PC-9 (cell line): ENCODE measurements at regions not wholly inside any gene's neighbourhood (a gene's known extent, or its start where the extent isn't known, plus 50 kb on each side); places are given as distances from the start of the nearest gene placed in this dataset.

ENCODE experiments used
- BruUV-seq: library from RNA; stranded (reverse); fragments of 400-500 nt; replicated peaks from 2 replicates; lab custom pipeline; 2021; lab: Mats Ljungman, UMichigan
- CTCF ChIA-PET: fragments of 300-600 bp; sonication (Branson Sonifier 250); formaldehyde crosslinking; loops from one replicate; lab custom pipeline; 2022; ENCODE audit warnings: antibody characterized with exemption; lab: Charles Lee
- POLR2A ChIA-PET: fragments of 300-600 bp; sonication (Branson Sonifier 250); formaldehyde crosslinking; loops from one replicate; lab custom pipeline; 2022; ENCODE audit warnings: antibody characterized with exemption; ENCODE audit not compliant: unreplicated experiment; lab: Charles Lee
- DNase-seq, 2 experiments: peaks; one replicate each; pipeline versions ENCODE4 v3.0.0 to v3.0.0-alpha.2; 2015 to 2022; ENCODE audit warnings: mixed read lengths in 1 of 2
- H2AFZ ChIP-seq: fragments of 200-600 bp; sonication (generic); 2 replicates; pipeline ENCODE4 v1.8.1; 2017; ENCODE audit warnings: antibody characterized with exemption
- H3F3A ChIP-seq: fragments of 200-600 bp; sonication (generic); 2 replicates; pipeline ENCODE4 v1.8.1; 2017; ENCODE audit warnings: antibody characterized with exemption, mild to moderate bottlenecking, low read depth; ENCODE audit not compliant: insufficient read depth
- H3K27ac ChIP-seq: fragments of 200-600 bp; sonication (generic); 2 replicates; pipeline ENCODE4 v1.6.1; 2016; ENCODE audit warnings: mixed run types
- H3K27me3 ChIP-seq: fragments of 200-600 bp; sonication (generic); 2 replicates; pipeline ENCODE4 v1.6.1; 2016; ENCODE audit warnings: low read depth, mixed run types; ENCODE audit not compliant: insufficient read depth
- H3K36me3 ChIP-seq: fragments of 200-600 bp; sonication (generic); 2 replicates; pipeline ENCODE4 v1.6.1; 2016; ENCODE audit warnings: low read depth, mixed run types
- H3K4me1 ChIP-seq: fragments of 200-600 bp; sonication (generic); replicated peaks from 2 replicates; pipeline ENCODE4 v1.6.1; 2016; ENCODE audit warnings: mixed run types; ENCODE audit not compliant: insufficient read depth
- H3K4me2 ChIP-seq: fragments of 200-600 bp; sonication (generic); 2 replicates; pipeline ENCODE4 v1.6.1; 2017; ENCODE audit warnings: mixed run types
- H3K4me3 ChIP-seq: fragments of 200-600 bp; sonication (generic); 2 replicates; pipeline ENCODE4 v1.6.1; 2016; ENCODE audit warnings: mixed run types
- H3K79me2 ChIP-seq: fragments of 200-600 bp; sonication (generic); 2 replicates; pipeline ENCODE4 v1.6.1; 2017; ENCODE audit warnings: low read depth, mixed run types
- H3K9me2 ChIP-seq: fragments of 200-600 bp; sonication (generic); 2 replicates; pipeline ENCODE4 v1.8.1; 2017; ENCODE audit warnings: mild to moderate bottlenecking; ENCODE audit not compliant: insufficient read depth
- H3K9me3 ChIP-seq: fragments of 200-600 bp; sonication (generic); 2 replicates; pipeline ENCODE4 v1.8.1; 2016; ENCODE audit warnings: low read depth; ENCODE audit not compliant: insufficient read depth
- H4K20me1 ChIP-seq: fragments of 200-600 bp; sonication (generic); 2 replicates; pipeline ENCODE4 v1.8.1; 2017; ENCODE audit not compliant: insufficient read depth
- CTCF ChIP-seq: fragments of 200-600 bp; sonication (generic); conservative IDR thresholded peaks from 2 replicates; pipeline ENCODE4 v1.6.1; 2017; ENCODE audit warnings: mixed run types, antibody characterized with exemption, mild to moderate bottlenecking, moderate library complexity
- EZH2 ChIP-seq: fragments of 200-600 bp; sonication (generic); IDR thresholded peaks from 2 replicates; pipeline ENCODE4 v1.8.0; 2017; ENCODE audit warnings: antibody characterized with exemption, low read depth
- intact Hi-C: fragments of 100-400 bp; cut with micrococcal nuclease; formaldehyde crosslinking; loops from one replicate; pipeline ENCODE4 v1.10.0; 2022; ENCODE audit not compliant: unreplicated experiment

GRCh38 chr12:113722747-113723146 lies 243.4 kb downstream of the RBM19 start:
- Histone ChIP-seq H3K27me3 (no peaks in the 10 kb centered on the region), H3K27ac (no peak overlapping the region), H3K4me3 (no peak overlapping the region), H3K79me2 (no peaks in the 10 kb centered on the region), H3K4me1 (peaks cover 13% of the 10 kb centered on the region), H4K20me1 (no peaks in the 10 kb centered on the region), H3K4me2 (no peak overlapping the region), H3K9me2 (no peaks in the 10 kb centered on the region), H2AFZ (no peak overlapping the region), H3K9me3 (no peaks in the 10 kb centered on the region), H3K36me3 (no peaks in the 10 kb centered on the region), H3F3A (peaks cover 7% of the 10 kb centered on the region; the same call in 1 of the 2 replicates)
- BruUV-seq, result no TSS peak
- CTCF ChIA-PET, result interaction anchor here (0.7 kb wide), 1 partner anchor 724 kb away, joined by 4 read pairs; no protein-coding TSS in a partner anchor
- DNase-seq, result no peak
- POLR2A ChIA-PET, result no interaction called here
- intact Hi-C loops, result no loop called here
- no peak for TF ChIP-seq EZH2
- TF ChIP-seq CTCF, result no peak

GRCh38 chr12:113720629-113721028 lies 245.5 kb downstream of the RBM19 start:
- ChIA-PET CTCF (no interaction called here), POLR2A (no interaction called here)
- Histone ChIP-seq H3K27me3 (no peaks in the 10 kb centered on the region), H3K27ac (no peak overlapping the region), H3K4me3 (no peak overlapping the region), H3K9me2 (no peaks in the 10 kb centered on the region), H3K4me1 (no peaks in the 10 kb centered on the region), H3F3A (no peaks in the 10 kb centered on the region), H3K79me2 (no peaks in the 10 kb centered on the region), H3K4me2 (no peak overlapping the region), H4K20me1 (no peaks in the 10 kb centered on the region), H3K9me3 (no peaks in the 10 kb centered on the region), H3K36me3 (no peaks in the 10 kb centered on the region), H2AFZ (no peak overlapping the region)
- intact Hi-C loops, result no loop called here
- BruUV-seq, result no TSS peak
- no peak for DNase-seq
- TF ChIP-seq EZH2, result no peak
- TF ChIP-seq CTCF, result no peak

GRCh38 chr12:113719911-113720591 lies 246.1 kb downstream of the RBM19 start:
- H3K27ac ChIP-seq, result no peak overlapping the region
- BruUV-seq, result no TSS peak
- H3K27me3 ChIP-seq, result no peaks in the 10 kb centered on the region
- H4K20me1 ChIP-seq, result no peaks in the 10 kb centered on the region
- H3K4me3 ChIP-seq, result no peak overlapping the region
- no peak for DNase-seq
- H3K4me1 ChIP-seq, result no peaks in the 10 kb centered on the region
- POLR2A ChIA-PET, result no interaction called here
- intact Hi-C loops, result no loop called here
- no peaks in the 10 kb centered on the region for H3K36me3 ChIP-seq
- H3K79me2 ChIP-seq, result no peaks in the 10 kb centered on the region
- H2AFZ ChIP-seq, result no peak overlapping the region
- no peaks in the 10 kb centered on the region for H3F3A ChIP-seq
- no peaks in the 10 kb centered on the region for H3K9me2 ChIP-seq
- CTCF ChIA-PET, result no interaction called here
- TF ChIP-seq EZH2 (no peak), CTCF (no peak)
- no peak overlapping the region for H3K4me2 ChIP-seq
- H3K9me3 ChIP-seq, result no peaks in the 10 kb centered on the region
